ENCODE measurements at regions not wholly inside any gene's neighbourhood (a gene's known extent, or its start where the extent isn't known, plus 50 kb on each side); places are given as distances from the start of the nearest gene placed in this dataset.

GRCh38 chr1:5562331-5562730 is 429.9 kb downstream of the NPHP4 start:
- DNase-seq, result no peak

- DNase-seq, result no peak
These were observed 433.1 kb downstream of the NPHP4 start for GRCh38 chr1:5559078-5559477.

- DNase-seq, result no peak
These were observed 436.4 kb downstream of the NPHP4 start for GRCh38 chr1:5555853-5556252.

- DNase-seq, result no peak
These were observed 437.4 kb downstream of the NPHP4 start for GRCh38 chr1:5554784-5555183.

- DNase-seq, result no peak
These were observed 438.1 kb downstream of the NPHP4 start for GRCh38 chr1:5554111-5554510.

- DNase-seq, result no peak
These were observed 439.3 kb downstream of the NPHP4 start for GRCh38 chr1:5552787-5553484.

GRCh38 chr1:5551274-5551975 is 440.8 kb downstream of the NPHP4 start:
- peak; percentile 0 for DNase-seq

- DNase-seq, result no peak
These were observed 444.0 kb downstream of the NPHP4 start for GRCh38 chr1:5548266-5548665.

GRCh38 chr1:5543235-5543634 is 449.0 kb downstream of the NPHP4 start:
- DNase-seq, result no peak

- DNase-seq, result no peak
These were observed 459.4 kb downstream of the NPHP4 start for GRCh38 chr1:5532811-5533210.

- no peak for DNase-seq
These were observed 465.2 kb downstream of the NPHP4 start for GRCh38 chr1:5526822-5527551.

GRCh38 chr1:5526385-5526750 is 465.9 kb downstream of the NPHP4 start:
- DNase-seq, result no peak

- DNase-seq, result no peak
These were observed 466.4 kb downstream of the NPHP4 start for GRCh38 chr1:5525597-5526384.

GRCh38 chr1:5522531-5523145 is 469.6 kb downstream of the NPHP4 start:
- no peak for DNase-seq

GRCh38 chr1:5519366-5520135 is 472.7 kb downstream of the NPHP4 start:
- no peak for DNase-seq

GRCh38 chr1:5516756-5517155 is 475.5 kb downstream of the NPHP4 start:
- DNase-seq, result no peak

- no peak for DNase-seq
These were observed 476.7 kb downstream of the NPHP4 start for GRCh38 chr1:5515501-5515900.

- DNase-seq, result peak; percentile 72
These were observed 477.6 kb downstream of the NPHP4 start for GRCh38 chr1:5514527-5515183.

- peak; percentile 23 for DNase-seq
These were observed 478.2 kb downstream of the NPHP4 start for GRCh38 chr1:5513846-5514526.

GRCh38 chr1:5513179-5513578 is 479.0 kb downstream of the NPHP4 start:
- DNase-seq, result no peak

All from OCI-M1 (cell line).